T-helper 2 cell (primary cell): ENCODE measurements at regions not wholly inside any gene's neighbourhood (a gene's known extent, or its start where the extent isn't known, plus 50 kb on each side); places are given as distances from the start of the nearest gene placed in this dataset.

ENCODE experiments used
- DNase-seq, 5 experiments: peaks; one replicate each; pipeline versions ENCODE4 v3.0.0 to v3.0.0-alpha.2; 2012 to 2022

- no peak for DNase-seq
These were observed 437.4 kb upstream of the POU3F3 start for GRCh38 chr2:104416339-104417000.

GRCh38 chr2:104420420-104420819, 433.5 kb upstream of the POU3F3 start:
- DNase-seq: no peak

- DNase-seq: no peak
These were observed 433.0 kb upstream of the POU3F3 start for GRCh38 chr2:104420953-104421352.

GRCh38 chr2:104425850-104426595, 427.9 kb upstream of the POU3F3 start:
- DNase-seq: no peak

- DNase-seq: no peak
These were observed 425.8 kb upstream of the POU3F3 start for GRCh38 chr2:104428155-104428554.

- DNase-seq: no peak
These were observed 424.1 kb upstream of the POU3F3 start for GRCh38 chr2:104429639-104430358.

GRCh38 chr2:104430359-104430740, 423.6 kb upstream of the POU3F3 start:
- no peak for DNase-seq

GRCh38 chr2:104430852-104431251, 423.1 kb upstream of the POU3F3 start:
- no peak for DNase-seq

- no peak for DNase-seq
These were observed 422.2 kb upstream of the POU3F3 start for GRCh38 chr2:104431701-104432121.

- no peak for DNase-seq
These were observed 421.5 kb upstream of the POU3F3 start for GRCh38 chr2:104432401-104432800.

- DNase-seq: no peak
These were observed 420.9 kb upstream of the POU3F3 start for GRCh38 chr2:104432991-104433390.

GRCh38 chr2:104433657-104434056, 420.3 kb upstream of the POU3F3 start:
- DNase-seq: no peak

GRCh38 chr2:104434318-104434792, 419.6 kb upstream of the POU3F3 start:
- peak in 1 of 5 experiments; percentile 64 for DNase-seq

GRCh38 chr2:104434966-104435365, 418.9 kb upstream of the POU3F3 start:
- DNase-seq: no peak

GRCh38 chr2:104438481-104438880, 415.4 kb upstream of the POU3F3 start:
- no peak for DNase-seq

GRCh38 chr2:104443145-104443544, 410.8 kb upstream of the POU3F3 start:
- peak in 1 of 5 experiments; percentile 42 for DNase-seq

GRCh38 chr2:104444392-104444791, 409.5 kb upstream of the POU3F3 start:
- no peak for DNase-seq

GRCh38 chr2:104444889-104445288, 409.0 kb upstream of the POU3F3 start:
- peak in 1 of 5 experiments; percentile 52 for DNase-seq

- peak in 1 of 5 experiments; percentile 39 for DNase-seq
These were observed 406.0 kb upstream of the POU3F3 start for GRCh38 chr2:104447831-104448434.

- DNase-seq: no peak
These were observed 405.1 kb upstream of the POU3F3 start for GRCh38 chr2:104448661-104449440.

GRCh38 chr2:104452558-104452957, 401.4 kb upstream of the POU3F3 start:
- no peak for DNase-seq

GRCh38 chr2:104462731-104463130, 391.2 kb upstream of the POU3F3 start:
- DNase-seq: no peak
